ENCODE measurements at regions not wholly inside any gene's neighbourhood (a gene's known extent, or its start where the extent isn't known, plus 50 kb on each side); places are given as distances from the start of the nearest gene placed in this dataset.

- no peaks in the 10 kb centered on the region for H3K9me2 ChIP-seq (replicated peaks; ENCODE audit: control insufficient read depth, low read length)
- H3F3A ChIP-seq (ENCODE audit: control insufficient read depth, insufficient read depth) = no peaks in the 10 kb centered on the region
- H3K4me1 ChIP-seq (ENCODE audit: control insufficient read depth, low read length) = no peaks in the 10 kb centered on the region
- no peak overlapping the region for H3K4me2 ChIP-seq (ENCODE audit: low read length)
- no peaks in the 10 kb centered on the region for H3K79me2 ChIP-seq (ENCODE audit: control insufficient read depth, low read length)
- no peak overlapping the region for H3K27ac ChIP-seq (ENCODE audit: low read depth, low read length)
- no peaks in the 10 kb centered on the region for H3K36me3 ChIP-seq (ENCODE audit: control insufficient read depth, low read length)
- no peaks in the 10 kb centered on the region for H4K20me1 ChIP-seq (ENCODE audit: control insufficient read depth, insufficient read depth, low read depth, low read length)
- H3K27me3 ChIP-seq (ENCODE audit: control insufficient read depth, low read length) = no peaks in the 10 kb centered on the region
- no peak overlapping the region for H3K4me3 ChIP-seq (ENCODE audit: low read length)
- TF ChIP-seq EZH2phosphoT487 (IDR thresholded peaks at IDR 0.05; ENCODE audit: borderline replicate concordance, low read length) = no peak
- no peaks in the 10 kb centered on the region for H3K9me3 ChIP-seq (ENCODE audit: control insufficient read depth, insufficient read depth, low read length)
These were observed 340.1 kb upstream of the ZFHX3 start for GRCh38 chr16:73387979-73388378.

- Histone ChIP-seq H3K9me2 (replicated peaks; ENCODE audit: control insufficient read depth, low read length) (no peaks in the 10 kb centered on the region), H3K36me3 (ENCODE audit: control insufficient read depth, low read length) (no peaks in the 10 kb centered on the region), H3K9me3 (ENCODE audit: control insufficient read depth, insufficient read depth, low read length) (no peaks in the 10 kb centered on the region), H3K4me2 (ENCODE audit: low read length) (no peak overlapping the region), H3K4me3 (ENCODE audit: low read length) (no peak overlapping the region), H4K20me1 (ENCODE audit: control insufficient read depth, insufficient read depth, low read depth, low read length) (no peaks in the 10 kb centered on the region), H3K79me2 (ENCODE audit: control insufficient read depth, low read length) (no peaks in the 10 kb centered on the region), H3K4me1 (ENCODE audit: control insufficient read depth, low read length) (no peaks in the 10 kb centered on the region), H3K27me3 (ENCODE audit: control insufficient read depth, low read length) (no peaks in the 10 kb centered on the region), H3K27ac (ENCODE audit: low read depth, low read length) (no peak overlapping the region), H3F3A (ENCODE audit: control insufficient read depth, insufficient read depth) (no peaks in the 10 kb centered on the region)
- no peak for TF ChIP-seq EZH2phosphoT487 (IDR thresholded peaks at IDR 0.05; ENCODE audit: borderline replicate concordance, low read length)
- TF ChIP-seq, protein P1, sequence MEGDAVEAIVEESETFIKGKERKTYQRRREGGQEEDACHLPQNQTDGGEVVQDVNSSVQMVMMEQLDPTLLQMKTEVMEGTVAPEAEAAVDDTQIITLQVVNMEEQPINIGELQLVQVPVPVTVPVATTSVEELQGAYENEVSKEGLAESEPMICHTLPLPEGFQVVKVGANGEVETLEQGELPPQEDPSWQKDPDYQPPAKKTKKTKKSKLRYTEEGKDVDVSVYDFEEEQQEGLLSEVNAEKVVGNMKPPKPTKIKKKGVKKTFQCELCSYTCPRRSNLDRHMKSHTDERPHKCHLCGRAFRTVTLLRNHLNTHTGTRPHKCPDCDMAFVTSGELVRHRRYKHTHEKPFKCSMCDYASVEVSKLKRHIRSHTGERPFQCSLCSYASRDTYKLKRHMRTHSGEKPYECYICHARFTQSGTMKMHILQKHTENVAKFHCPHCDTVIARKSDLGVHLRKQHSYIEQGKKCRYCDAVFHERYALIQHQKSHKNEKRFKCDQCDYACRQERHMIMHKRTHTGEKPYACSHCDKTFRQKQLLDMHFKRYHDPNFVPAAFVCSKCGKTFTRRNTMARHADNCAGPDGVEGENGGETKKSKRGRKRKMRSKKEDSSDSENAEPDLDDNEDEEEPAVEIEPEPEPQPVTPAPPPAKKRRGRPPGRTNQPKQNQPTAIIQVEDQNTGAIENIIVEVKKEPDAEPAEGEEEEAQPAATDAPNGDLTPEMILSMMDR (IDR thresholded peaks at IDR 0.05; ENCODE audit: low read depth, low read length, poor library complexity, severe bottlenecking) = no peak
These were observed 337.8 kb upstream of the ZFHX3 start for GRCh38 chr16:73385696-73386095.

- Histone ChIP-seq H3F3A (ENCODE audit: control insufficient read depth, insufficient read depth) (no peaks in the 10 kb centered on the region), H4K20me1 (ENCODE audit: control insufficient read depth, insufficient read depth, low read depth, low read length) (no peaks in the 10 kb centered on the region)
- TF ChIP-seq, protein P1 (IDR thresholded peaks at IDR 0.05; ENCODE audit: low read depth, low read length, poor library complexity, severe bottlenecking) = no peak
- TF ChIP-seq EZH2phosphoT487 (IDR thresholded peaks at IDR 0.05; ENCODE audit: borderline replicate concordance, low read length) = no peak
These were observed 336.7 kb upstream of the ZFHX3 start for GRCh38 chr16:73384506-73385089.

DNA sequence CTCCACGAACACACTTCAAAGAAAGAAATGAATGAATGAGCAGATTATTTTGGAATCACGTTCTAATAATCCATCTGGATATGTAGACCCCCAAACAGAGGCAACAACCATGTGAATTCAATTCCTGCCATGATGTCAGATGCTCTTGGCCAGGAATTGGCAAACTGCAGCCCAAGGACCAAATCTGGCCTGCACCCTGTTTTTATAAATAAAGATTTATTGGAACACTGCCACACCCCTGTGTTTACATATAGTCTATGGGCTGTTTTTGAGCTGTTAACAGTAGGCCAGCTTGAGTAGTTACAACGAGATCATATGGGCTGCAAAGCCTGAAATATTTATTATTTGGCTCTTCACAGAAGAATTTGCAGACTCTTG is 336.0 kb upstream of the ZFHX3 start:
- Histone ChIP-seq H3K27me3 (ENCODE audit: control insufficient read depth, low read length) (no peaks in the 10 kb centered on the region), H3K79me2 (ENCODE audit: control insufficient read depth, low read length) (no peaks in the 10 kb centered on the region), H3F3A (ENCODE audit: control insufficient read depth, insufficient read depth) (no peaks in the 10 kb centered on the region), H3K36me3 (ENCODE audit: control insufficient read depth, low read length) (no peaks in the 10 kb centered on the region), H3K4me2 (ENCODE audit: low read length) (no peak overlapping the region), H3K9me2 (replicated peaks; ENCODE audit: control insufficient read depth, low read length) (no peaks in the 10 kb centered on the region), H3K27ac (ENCODE audit: low read depth, low read length) (no peak overlapping the region), H3K4me1 (ENCODE audit: control insufficient read depth, low read length) (no peaks in the 10 kb centered on the region), H3K4me3 (ENCODE audit: low read length) (no peak overlapping the region), H4K20me1 (ENCODE audit: control insufficient read depth, insufficient read depth, low read depth, low read length) (no peaks in the 10 kb centered on the region), H3K9me3 (ENCODE audit: control insufficient read depth, insufficient read depth, low read length) (no peaks in the 10 kb centered on the region)
- TF ChIP-seq, protein P1 (IDR thresholded peaks at IDR 0.05; ENCODE audit: low read depth, low read length, poor library complexity, severe bottlenecking) = no peak
- no peak for TF ChIP-seq EZH2phosphoT487 (IDR thresholded peaks at IDR 0.05; ENCODE audit: borderline replicate concordance, low read length)

More at GRCh38 chr16:73384506-73385089, 336.7 kb upstream of the ZFHX3 start:
- Histone ChIP-seq H3K4me1 (ENCODE audit: control insufficient read depth, low read length) (no peaks in the 10 kb centered on the region), H3K9me3 (ENCODE audit: control insufficient read depth, insufficient read depth, low read length) (no peaks in the 10 kb centered on the region), H3K27ac (ENCODE audit: low read depth, low read length) (no peak overlapping the region), H3K9me2 (replicated peaks; ENCODE audit: control insufficient read depth, low read length) (no peaks in the 10 kb centered on the region), H3K79me2 (ENCODE audit: control insufficient read depth, low read length) (no peaks in the 10 kb centered on the region), H3K4me3 (ENCODE audit: low read length) (no peak overlapping the region), H3K27me3 (ENCODE audit: control insufficient read depth, low read length) (no peaks in the 10 kb centered on the region), H3K36me3 (ENCODE audit: control insufficient read depth, low read length) (no peaks in the 10 kb centered on the region), H3K4me2 (ENCODE audit: low read length) (no peak overlapping the region)

Data from DOHH2 (cell line).